ENCODE measurements at regions not wholly inside any gene's neighbourhood (a gene's known extent, or its start where the extent isn't known, plus 50 kb on each side); places are given as distances from the start of the nearest gene placed in this dataset.

- ChIA-PET POLR2A (ENCODE audit: unreplicated experiment) (no interaction called here), CTCF (no interaction called here)
- no peak overlapping the region for H4K91ac ChIP-seq (ENCODE audit: insufficient read depth, low read depth, low read length)
- H4K8ac ChIP-seq (ENCODE audit: low read depth in 2 of 2, low read length in 2 of 2) = no peak overlapping the region
- no peak overlapping the region for H3K18ac ChIP-seq (ENCODE audit: low read depth, low read length)
- H2BK120ac ChIP-seq (ENCODE audit: low read depth, low read length) = no peak overlapping the region
- DNase-seq = no peak
- no peaks in the 10 kb centered on the region for H3K27me3 ChIP-seq (ENCODE audit: control insufficient read depth, insufficient read depth, low read length)
- H2BK20ac ChIP-seq (ENCODE audit: low read depth, low read length) = no peak overlapping the region
- H3K4me1 ChIP-seq (ENCODE audit: control insufficient read depth, insufficient read depth, low read length) = no peaks in the 10 kb centered on the region
- H3K14ac ChIP-seq (replicated peaks; ENCODE audit: low read depth, low read length) = no peak overlapping the region
- H3K4me2 ChIP-seq (ENCODE audit: low read depth, low read length) = no peak overlapping the region
- no peak overlapping the region for H3K23ac ChIP-seq (ENCODE audit: low read depth, low read length)
- no peaks in the 10 kb centered on the region for H3K36me3 ChIP-seq (ENCODE audit: control insufficient read depth, insufficient read depth, low read length)
- dilution Hi-C loops (cut with HindIII; ENCODE audit: low sequenced_read_pairs, unreplicated experiment) = no loop called here
- in situ Hi-C loops (cut with MboI; ENCODE audit: low sequenced_read_pairs) = no loop called here
- H3K79me1 ChIP-seq (ENCODE audit: low read depth in 1 of 2, low read length in 2 of 2) = no peaks in the 10 kb centered on the region
- H3K4me3 ChIP-seq (ENCODE audit: insufficient read depth, low read depth, low read length) = no peak overlapping the region
- no peak overlapping the region for H2BK5ac ChIP-seq (ENCODE audit: low read depth, low read length, poor library complexity, severe bottlenecking)
- no peak overlapping the region for H2AK9ac ChIP-seq (replicated peaks; ENCODE audit: low read depth, low read length, poor library complexity)
- TF ChIP-seq MAFK (IDR thresholded peaks at IDR 0.05; ENCODE audit: low read depth, low read length) = no peak
- H4K5ac ChIP-seq (ENCODE audit: low read depth, low read length) = no peak overlapping the region
- no peak overlapping the region for H3K56ac ChIP-seq (ENCODE audit: extremely low read depth, insufficient read depth, low read length)
- no peak for ATAC-seq (ENCODE audit: low read depth)
- no peaks in the 10 kb centered on the region for H3K9me1 ChIP-seq (ENCODE audit: insufficient read depth, low read length)
- no peak overlapping the region for H3K4ac ChIP-seq (ENCODE audit: low read depth, low read length)
- intact Hi-C loops (cut with micrococcal nuclease) = no loop called here
- H2BK15ac ChIP-seq (ENCODE audit: low read depth, low read length) = no peak overlapping the region
- no peaks in the 10 kb centered on the region for H4K20me1 ChIP-seq (ENCODE audit: insufficient read depth, low read length)
- H2AFZ ChIP-seq (replicated peaks; ENCODE audit: low read length, poor library complexity) = no peak overlapping the region
- H3K9me3 ChIP-seq (ENCODE audit: control insufficient read depth, insufficient read depth, low read length) = no peaks in the 10 kb centered on the region
- no peak overlapping the region for H3K9ac ChIP-seq (ENCODE audit: low read depth, low read length)
- H3K27ac ChIP-seq (ENCODE audit: insufficient read depth, low read length) = no peak overlapping the region
- H2AK5ac ChIP-seq (ENCODE audit: low read depth, low read length) = no peak overlapping the region
- no TSS peak for BruUV-seq (replicated peaks)
These were observed 351.5 kb upstream of the MAD2L1 start for GRCh38 chr4:120418146-120418545.

Measured in IMR-90 (cell line).